GM23338 (cell line): ENCODE measurements at regions not wholly inside any gene's neighbourhood (a gene's known extent, or its start where the extent isn't known, plus 50 kb on each side); places are given as distances from the start of the nearest gene placed in this dataset.

Experiments
- ETS1 ChIP-seq: IDR thresholded peaks from 2 replicates; pipeline ENCODE4 v1.6.1; 2016; ENCODE audit warnings: antibody characterized with exemption
- STAT1 ChIP-seq: IDR thresholded peaks from one replicate; pipeline ENCODE4 v1.6.1; 2016; ENCODE audit warnings: antibody characterized with exemption; ENCODE audit not compliant: unreplicated experiment
- ZNF462 ChIP-seq: fragments of 250-450 bp; sonication (Bioruptor Pico); IDR thresholded peaks from 2 replicates; pipeline ENCODE4 v1.5.0; 2020; ENCODE audit warnings: mild to moderate bottlenecking, moderate library complexity
- TF ChIP-seq, protein P1 (sequence below), 2 experiments: fragments of 200-600 bp in 1 of 2; sonication (generic) in 1 of 2; conservative IDR thresholded peaks; 2 replicates each; pipeline versions ENCODE4 v1.5.1 to v1.6.1; 2016 to 2017; ENCODE audit warnings: antibody characterized with exemption in 2 of 2, low read depth in 2 of 2, mild to moderate bottlenecking in 2 of 2, moderate library complexity in 1 of 2

- TF ChIP-seq ZNF462 (CRISPR knock-in tag) (no peak), STAT1 (no peak), ETS1 (no peak)
- TF ChIP-seq, protein P1, sequence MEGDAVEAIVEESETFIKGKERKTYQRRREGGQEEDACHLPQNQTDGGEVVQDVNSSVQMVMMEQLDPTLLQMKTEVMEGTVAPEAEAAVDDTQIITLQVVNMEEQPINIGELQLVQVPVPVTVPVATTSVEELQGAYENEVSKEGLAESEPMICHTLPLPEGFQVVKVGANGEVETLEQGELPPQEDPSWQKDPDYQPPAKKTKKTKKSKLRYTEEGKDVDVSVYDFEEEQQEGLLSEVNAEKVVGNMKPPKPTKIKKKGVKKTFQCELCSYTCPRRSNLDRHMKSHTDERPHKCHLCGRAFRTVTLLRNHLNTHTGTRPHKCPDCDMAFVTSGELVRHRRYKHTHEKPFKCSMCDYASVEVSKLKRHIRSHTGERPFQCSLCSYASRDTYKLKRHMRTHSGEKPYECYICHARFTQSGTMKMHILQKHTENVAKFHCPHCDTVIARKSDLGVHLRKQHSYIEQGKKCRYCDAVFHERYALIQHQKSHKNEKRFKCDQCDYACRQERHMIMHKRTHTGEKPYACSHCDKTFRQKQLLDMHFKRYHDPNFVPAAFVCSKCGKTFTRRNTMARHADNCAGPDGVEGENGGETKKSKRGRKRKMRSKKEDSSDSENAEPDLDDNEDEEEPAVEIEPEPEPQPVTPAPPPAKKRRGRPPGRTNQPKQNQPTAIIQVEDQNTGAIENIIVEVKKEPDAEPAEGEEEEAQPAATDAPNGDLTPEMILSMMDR (conservative IDR thresholded peaks at IDR 0.05; ENCODE audit: low read depth in 2 of 2), result no peak
These were observed 2277.7 kb downstream of the TP53TG3F start for GRCh38 chr16:35737076-35737475.
